Body of pancreas (tissue), 4 donors: ENCODE measurements at regions not wholly inside any gene's neighbourhood (a gene's known extent, or its start where the extent isn't known, plus 50 kb on each side); places are given as distances from the start of the nearest gene placed in this dataset.
A peak's percentile ranks its signal among the peaks of the same experiment; 100 is the strongest.

Experiments
- ATAC-seq: fragments of 150-250 bp; one replicate; pipeline ENCODE4 v1.9.1; 2016
- DNase-seq, 4 donors: peaks; one replicate each; pipeline ENCODE4 v3.0.0-alpha.2; 2019
- H3K27ac ChIP-seq, 4 donors: fragments of 200-600 bp; sonication (generic); 1 replicate in 3 of 4; 2 replicates in 1 of 4; pipeline versions ENCODE4 v1.5.1 to v1.6.1; 2016 to 2019; ENCODE audit warnings: mild to moderate bottlenecking in 1 of 4, mixed read lengths in 1 of 4, moderate library complexity in 1 of 4
- H3K27me3 ChIP-seq, 2 donors: fragments of 200-600 bp; sonication (generic); one replicate each; pipeline ENCODE4 v1.6.0; 2016; ENCODE audit warnings: mild to moderate bottlenecking in 1 of 2
- H3K36me3 ChIP-seq, 2 donors: fragments of 200-600 bp; sonication (generic); replicated peaks in 1 of 2; 2 replicates each; pipeline ENCODE4 v1.5.1; 2016; ENCODE audit warnings: low read depth in 2 of 2; ENCODE audit not compliant: insufficient read depth in 1 of 2
- H3K4me1 ChIP-seq: fragments of 200-600 bp; sonication (generic); one replicate; pipeline ENCODE4 v1.6.0; 2016
- H3K4me3 ChIP-seq, 2 donors: fragments of 200-600 bp; sonication (generic); 1 replicate in 1 of 2; 2 replicates in 1 of 2; pipeline ENCODE4 v1.5.1; 2016 to 2019
- H3K9me3 ChIP-seq, 3 donors: fragments of 200-600 bp; sonication (generic); 1 replicate in 2 of 3; 2 replicates in 1 of 3; pipeline ENCODE4 v1.5.1; 2016
- CTCF ChIP-seq, 7 experiments: fragments of 450-650 bp in 4 of 7; fragments of 200-600 bp in 3 of 7; sonication (generic) in 3 of 7; IDR thresholded peaks; one replicate each; pipeline ENCODE4 v1.5.1; 2016 to 2019; ENCODE audit warnings: antibody characterized with exemption in 7 of 7
- POLR2A ChIP-seq, 3 donors: fragments of 450-650 bp; IDR thresholded peaks; one replicate each; pipeline ENCODE4 v1.6.1; 2016; ENCODE audit warnings: antibody characterized with exemption in 3 of 3, mild to moderate bottlenecking in 2 of 3
- WGBS, 2 donors: methylation state at CpG; one replicate each; pipeline ENCODE4 v1.1.5; 2017; 5-methylcytosine and 5-hydroxymethylcytosine counted together
- intact Hi-C: fragments of 100-400 bp; cut with DNase I; formaldehyde crosslinking; loops from one replicate; pipeline ENCODE4 v1.15.1; 2023

GRCh38 chr1:165119086-165119485 lies 237.4 kb downstream of the LMX1A start:
- intact Hi-C loops = no loop called here
- DNase-seq (no peak), ATAC-seq (no peak)
- WGBS, 2 donors = 57 to 67% methylated on average over 4 to 5 of the region's 5 CpGs
- H3K9me3 ChIP-seq = no peaks in the 10 kb centered on the region
- H3K27me3 ChIP-seq = peaks cover 0 to 12% of the 10 kb centered on the region in 2 donors
- H3K36me3 ChIP-seq = no peaks in the 10 kb centered on the region
- H3K4me3 ChIP-seq = no peak overlapping the region
- H3K4me1 ChIP-seq = peaks cover 4% of the 10 kb centered on the region
- TF ChIP-seq CTCF (IDR thresholded peaks at IDR 0.05) (no peak), POLR2A (IDR thresholded peaks at IDR 0.05) (no peak)
- no peak overlapping the region for H3K27ac ChIP-seq

GRCh38 chr1:165117482-165117881 lies 239.0 kb downstream of the LMX1A start:
- Histone ChIP-seq H3K27me3 (peaks cover 0 to 14% of the 10 kb centered on the region in 2 donors), H3K4me3 (no peak overlapping the region), H3K9me3 (no peaks in the 10 kb centered on the region), H3K36me3 (no peaks in the 10 kb centered on the region), H3K27ac (no peak overlapping the region), H3K4me1 (peaks cover 4% of the 10 kb centered on the region)
- ATAC-seq (no peak), DNase-seq (peak in 1 of 4 donors; percentile 8)
- TF ChIP-seq POLR2A (IDR thresholded peaks at IDR 0.05) (no peak), CTCF (IDR thresholded peaks at IDR 0.05) (no peak)
- intact Hi-C loops = no loop called here
- 2 to 6% methylated on average over 24 to 33 of the region's 33 CpGs for WGBS, 2 donors

- DNase-seq (no peak), ATAC-seq (no peak)
- Histone ChIP-seq H3K27ac (no peak overlapping the region), H3K27me3 (peaks cover 0 to 14% of the 10 kb centered on the region in 2 donors), H3K9me3 (no peaks in the 10 kb centered on the region), H3K4me3 (no peak overlapping the region), H3K4me1 (peaks cover 4% of the 10 kb centered on the region), H3K36me3 (no peaks in the 10 kb centered on the region)
- 62 to 64% methylated on average over 6 of the region's 6 CpGs for WGBS, 2 donors
- no peak for TF ChIP-seq POLR2A (IDR thresholded peaks at IDR 0.05)
- TF ChIP-seq CTCF (IDR thresholded peaks at IDR 0.05) = no peak
- intact Hi-C loops = no loop called here
Measured at GRCh38 chr1:165116732-165117131, 239.8 kb downstream of the LMX1A start.

- Histone ChIP-seq H3K4me3 (no peak overlapping the region), H3K9me3 (no peaks in the 10 kb centered on the region), H3K36me3 (no peaks in the 10 kb centered on the region), H3K27ac (no peak overlapping the region), H3K27me3 (peaks cover 0 to 14% of the 10 kb centered on the region in 2 donors), H3K4me1 (peaks cover 4% of the 10 kb centered on the region)
- no peak for TF ChIP-seq CTCF (IDR thresholded peaks at IDR 0.05)
- TF ChIP-seq POLR2A (IDR thresholded peaks at IDR 0.05) = no peak
- DNase-seq (no peak), ATAC-seq (no peak)
- 41 to 45% methylated on average over 1 of the region's 1 CpG for WGBS, 2 donors
- intact Hi-C loops = no loop called here
Measured at GRCh38 chr1:165116171-165116570, 240.3 kb downstream of the LMX1A start.

- Histone ChIP-seq H3K9me3 (no peaks in the 10 kb centered on the region), H3K4me1 (peaks cover 4% of the 10 kb centered on the region), H3K27ac (no peak overlapping the region), H3K27me3 (peaks cover 0 to 14% of the 10 kb centered on the region in 2 donors), H3K4me3 (no peak overlapping the region), H3K36me3 (no peaks in the 10 kb centered on the region)
- ATAC-seq (no peak), DNase-seq (no peak)
- no peak for TF ChIP-seq CTCF (IDR thresholded peaks at IDR 0.05)
- TF ChIP-seq POLR2A (IDR thresholded peaks at IDR 0.05) = no peak
- WGBS, 2 donors = 49 to 59% methylated on average over 6 of the region's 6 CpGs
- intact Hi-C loops = no loop called here
Measured at GRCh38 chr1:165114889-165115285, 241.6 kb downstream of the LMX1A start.
